Common myeloid progenitor, CD34-positive (primary cell): ENCODE measurements at regions not wholly inside any gene's neighbourhood (a gene's known extent, or its start where the extent isn't known, plus 50 kb on each side); places are given as distances from the start of the nearest gene placed in this dataset.

Source experiments
- CTCF ChIA-PET: fragments of 350-600 bp; sonication (Branson Sonifier 250); formaldehyde crosslinking; loops from one replicate; lab custom pipeline; 2021; ENCODE audit warnings: antibody characterized with exemption; lab: Charles Lee
- POLR2A ChIA-PET: fragments of 350-600 bp; sonication (Branson Sonifier 250); formaldehyde crosslinking; loops from one replicate; lab custom pipeline; 2021; ENCODE audit warnings: antibody characterized with exemption; lab: Charles Lee
- DNase-seq, 3 donors: peaks; one replicate each; pipeline versions ENCODE4 v3.0.0 to v3.0.0-alpha.2; 2013
- H3K27ac ChIP-seq, 2 experiments: 1 replicate in 1 of 2; 2 replicates in 1 of 2; pipeline ENCODE4 v1.7.0; 2013; ENCODE audit warnings: inconsistent platforms in 2 of 2, low read length in 2 of 2, mild to moderate bottlenecking in 2 of 2, low read depth in 1 of 2, moderate library complexity in 1 of 2; ENCODE audit not compliant: severe bottlenecking in 2 of 2, insufficient read depth in 1 of 2, poor library complexity in 1 of 2
- H3K27me3 ChIP-seq, 5 experiments: replicated peaks in 2 of 5; 1 replicate in 3 of 5; 2 replicates in 2 of 5; pipeline versions ENCODE4 v1.6.1 to v1.7.0; 2013; ENCODE audit warnings: low read length in 4 of 5, mild to moderate bottlenecking in 2 of 5, moderate library complexity in 2 of 5, inconsistent platforms in 1 of 5; ENCODE audit not compliant: insufficient read depth in 5 of 5, control insufficient read depth in 4 of 5
- H3K36me3 ChIP-seq, 4 experiments: 1 replicate in 2 of 4; 2 replicates in 2 of 4; pipeline versions ENCODE4 v1.6.1 to v1.7.0; 2013; ENCODE audit warnings: low read length in 3 of 4, control low read depth in 1 of 4, mild to moderate bottlenecking in 1 of 4; ENCODE audit not compliant: control insufficient read depth in 4 of 4, insufficient read depth in 4 of 4
- H3K4me1 ChIP-seq, 4 experiments: 1 replicate in 3 of 4; 2 replicates in 1 of 4; pipeline versions ENCODE4 v1.6.1 to v1.7.1; 2013; ENCODE audit warnings: low read length in 3 of 4, mild to moderate bottlenecking in 3 of 4, control low read depth in 1 of 4, inconsistent platforms in 1 of 4, moderate library complexity in 1 of 4; ENCODE audit not compliant: control insufficient read depth in 4 of 4, insufficient read depth in 4 of 4; ENCODE audit errors: control extremely low read depth in 1 of 4
- H3K4me3 ChIP-seq, 7 experiments: 1 replicate in 4 of 7; 2 replicates in 3 of 7; pipeline versions ENCODE4 v1.5.1 to v1.7.0; 2013; ENCODE audit warnings: mild to moderate bottlenecking in 7 of 7, low read length in 6 of 7, moderate library complexity in 6 of 7, inconsistent platforms in 2 of 7, low read depth in 2 of 7, control low read depth in 1 of 7; ENCODE audit not compliant: insufficient read depth in 4 of 7, control insufficient read depth in 1 of 7; ENCODE audit errors: extremely low read depth in 1 of 7
- H3K9me3 ChIP-seq, 5 experiments: 1 replicate in 4 of 5; 2 replicates in 1 of 5; pipeline versions ENCODE4 v1.6.1 to v1.7.1; 2013; ENCODE audit warnings: low read length in 4 of 5, mild to moderate bottlenecking in 2 of 5, inconsistent platforms in 1 of 5, low read depth in 1 of 5, moderate library complexity in 1 of 5; ENCODE audit not compliant: control insufficient read depth in 4 of 5, insufficient read depth in 2 of 5; ENCODE audit errors: control extremely low read depth in 1 of 5
- WGBS: methylation state at CpG from one replicate; pipeline ENCODE4 v1.1.5; 2013; ENCODE audit not compliant: insufficient coverage; 5-methylcytosine and 5-hydroxymethylcytosine counted together

- Histone ChIP-seq H3K4me3 (no peak overlapping the region), H3K27ac (no peak overlapping the region), H3K4me1 (peaks cover 0 to 6% (median 3%) of the 10 kb centered on the region in 4 experiments), H3K9me3 (no peaks in the 10 kb centered on the region), H3K36me3 (no peaks in the 10 kb centered on the region), H3K27me3 (no peaks in the 10 kb centered on the region)
- POLR2A ChIA-PET = no interaction called here
- 92% methylated on average over 4 of the region's 5 CpGs for whole genome bisulfite sequencing
- CTCF ChIA-PET = no interaction called here
- no peak for DNase-seq
Measured at GRCh38 chr10:4020631-4021030, 235.6 kb upstream of the KLF6 start.

- Histone ChIP-seq H3K36me3 (no peaks in the 10 kb centered on the region), H3K9me3 (no peaks in the 10 kb centered on the region), H3K27ac (no peak overlapping the region), H3K4me1 (no peaks in the 10 kb centered on the region), H3K4me3 (no peak overlapping the region), H3K27me3 (no peaks in the 10 kb centered on the region)
- ChIA-PET CTCF (interaction anchor here (0.6 kb wide), 1 partner anchor 20 kb away, joined by 3 read pairs; no protein-coding TSS in a partner anchor), POLR2A (interaction anchor here (0.6 kb wide), 1 partner anchor 106 kb away, joined by 4 read pairs; no protein-coding TSS in a partner anchor)
- WGBS = 90% methylated on average over 2 of the region's 4 CpGs
- DNase-seq = peak in 2 of 3 donors; percentile 56 to 62
Measured at GRCh38 chr10:4018054-4018511, 233.1 kb upstream of the KLF6 start.

- WGBS = 96% methylated on average over 5 of the region's 8 CpGs
- no peaks in the 10 kb centered on the region for H3K9me3 ChIP-seq
- H3K4me3 ChIP-seq = no peak overlapping the region
- ChIA-PET POLR2A (interaction anchor here (0.6 kb wide), 1 partner anchor 105 kb away, joined by 4 read pairs; no protein-coding TSS in a partner anchor), CTCF (interaction anchor here (0.6 to 1.1 kb wide), 2 partner anchors 10 to 20 kb away, joined by 3 to 4 read pairs; no protein-coding TSS in a partner anchor)
- no peaks in the 10 kb centered on the region for H3K36me3 ChIP-seq
- no peaks in the 10 kb centered on the region for H3K27me3 ChIP-seq
- no peaks in the 10 kb centered on the region for H3K4me1 ChIP-seq
- no peak for DNase-seq
- H3K27ac ChIP-seq = no peak overlapping the region
Measured at GRCh38 chr10:4017336-4017735, 232.3 kb upstream of the KLF6 start.

- Histone ChIP-seq H3K27me3 (no peaks in the 10 kb centered on the region), H3K36me3 (no peaks in the 10 kb centered on the region), H3K4me1 (no peaks in the 10 kb centered on the region), H3K27ac (no peak overlapping the region), H3K9me3 (no peaks in the 10 kb centered on the region), H3K4me3 (no peak overlapping the region)
- WGBS = 98% methylated on average over 10 of the region's 10 CpGs
- ChIA-PET CTCF (interaction anchor here (0.6 to 1.1 kb wide), 2 partner anchors 9 to 51 kb away, joined by 4 to 5 read pairs; no protein-coding TSS in a partner anchor), POLR2A (no interaction called here)
- peak in 2 of 3 donors; percentile 24 to 43 for DNase-seq
Measured at GRCh38 chr10:4016214-4016740, 231.3 kb upstream of the KLF6 start.

GRCh38 chr10:4013651-4014121 is 228.7 kb upstream of the KLF6 start:
- Histone ChIP-seq H3K4me1 (peaks cover 0 to 2% (median 0%) of the 10 kb centered on the region in 4 experiments), H3K36me3 (no peaks in the 10 kb centered on the region), H3K9me3 (no peaks in the 10 kb centered on the region), H3K27ac (no peak overlapping the region), H3K27me3 (no peaks in the 10 kb centered on the region), H3K4me3 (no peak overlapping the region)
- CTCF ChIA-PET = no interaction called here
- WGBS = 86% methylated on average over 9 of the region's 13 CpGs
- DNase-seq = no peak
- POLR2A ChIA-PET = no interaction called here

GRCh38 chr10:4012848-4013247 is 227.8 kb upstream of the KLF6 start:
- Histone ChIP-seq H3K4me3 (no peak overlapping the region), H3K36me3 (no peaks in the 10 kb centered on the region), H3K27ac (no peak overlapping the region), H3K27me3 (no peaks in the 10 kb centered on the region), H3K9me3 (no peaks in the 10 kb centered on the region), H3K4me1 (peaks cover 0 to 2% (median 0%) of the 10 kb centered on the region in 4 experiments)
- no peak for DNase-seq
- POLR2A ChIA-PET = no interaction called here
- WGBS = 100% methylated on average over 1 of the region's 2 CpGs
- CTCF ChIA-PET = interaction anchor here (0.6 kb wide), 1 partner anchor 25 kb away, joined by 3 read pairs; no protein-coding TSS in a partner anchor

GRCh38 chr10:4011136-4011812 is 226.3 kb upstream of the KLF6 start:
- H3K36me3 ChIP-seq = no peaks in the 10 kb centered on the region
- ChIA-PET POLR2A (no interaction called here), CTCF (no interaction called here)
- peaks cover 0 to 6% (median 0%) of the 10 kb centered on the region in 4 experiments for H3K4me1 ChIP-seq
- 100% methylated on average over 2 of the region's 4 CpGs for WGBS
- no peak for DNase-seq
- no peak overlapping the region for H3K27ac ChIP-seq
- no peaks in the 10 kb centered on the region for H3K9me3 ChIP-seq
- no peak overlapping the region for H3K4me3 ChIP-seq
- no peaks in the 10 kb centered on the region for H3K27me3 ChIP-seq
